ENCODE measurements at regions not wholly inside any gene's neighbourhood (a gene's known extent, or its start where the extent isn't known, plus 50 kb on each side); places are given as distances from the start of the nearest gene placed in this dataset.

DNA sequence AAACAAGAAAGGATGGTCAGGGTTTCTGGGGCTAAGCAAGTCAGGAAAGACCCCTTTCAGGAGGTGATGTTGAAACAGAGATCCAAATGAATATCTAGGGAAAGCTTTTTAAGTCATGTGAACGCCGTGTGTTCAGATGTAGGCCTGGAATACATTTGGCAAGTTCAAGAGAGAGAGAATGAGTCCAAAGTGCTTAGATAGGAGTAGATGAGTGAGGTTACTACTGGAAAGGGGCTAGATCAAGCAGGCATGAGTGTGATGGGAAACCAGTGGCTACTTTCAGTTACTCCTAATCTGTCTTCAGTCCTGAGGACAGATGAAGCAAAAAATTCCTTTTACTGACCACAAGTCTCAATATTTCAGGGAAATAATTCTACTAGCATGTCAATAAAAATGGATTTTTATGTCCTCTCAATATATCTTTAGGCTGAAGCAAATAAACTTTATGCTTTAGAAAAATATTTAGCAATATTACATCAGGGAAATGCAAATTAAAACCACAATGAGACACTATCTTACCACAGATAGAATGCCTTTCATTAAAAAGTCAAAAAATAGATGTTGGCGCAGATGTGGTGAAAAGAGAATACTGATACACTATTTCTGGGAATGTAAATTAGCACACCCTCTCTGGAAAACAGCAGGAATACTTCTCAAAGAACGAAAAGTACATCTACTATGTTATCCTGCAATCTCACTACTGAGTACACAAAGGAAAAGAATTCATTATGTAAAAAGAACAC lies 1085.0 kb upstream of the TENM4 start:
- no peak for DNase-seq

DNA sequence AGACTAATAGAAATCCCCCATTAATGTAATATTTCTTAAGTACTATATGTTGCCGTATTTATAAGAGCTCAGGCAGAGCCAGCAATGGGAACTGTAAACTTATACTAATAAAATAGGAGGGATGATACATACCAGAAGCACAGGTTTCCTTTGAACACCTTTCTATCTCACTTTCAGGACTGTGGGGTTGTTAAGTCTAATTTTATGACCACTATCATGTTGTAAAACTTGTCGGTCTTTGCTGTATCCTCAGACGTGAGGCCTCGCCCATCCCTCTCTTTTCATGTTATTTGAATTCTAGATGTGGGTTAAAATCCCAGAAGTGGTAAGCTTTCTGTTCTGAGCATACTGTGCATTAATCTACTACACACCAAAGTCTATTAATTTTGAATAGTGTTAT lies 1083.5 kb upstream of the TENM4 start:
- DNase-seq = no peak

DNA sequence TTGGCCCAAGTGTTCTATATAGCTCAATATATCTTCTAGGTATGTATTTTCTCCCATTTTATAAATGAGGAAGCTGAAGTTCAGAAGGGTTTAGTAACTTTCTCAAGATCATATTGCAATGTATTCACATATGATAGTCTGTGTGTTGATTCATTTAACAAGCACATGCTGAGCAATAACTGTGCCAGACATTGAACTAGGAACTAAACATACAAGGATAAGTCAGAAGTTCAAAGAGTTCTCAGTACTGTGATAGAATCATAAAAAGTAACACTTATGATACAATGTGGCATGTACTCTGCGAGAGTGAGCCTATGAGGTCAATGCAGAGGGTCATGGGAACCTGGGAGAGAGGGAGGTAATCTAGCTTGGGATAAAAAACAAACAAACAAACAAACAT lies 1082.2 kb upstream of the TENM4 start:
- no peak for DNase-seq

DNA sequence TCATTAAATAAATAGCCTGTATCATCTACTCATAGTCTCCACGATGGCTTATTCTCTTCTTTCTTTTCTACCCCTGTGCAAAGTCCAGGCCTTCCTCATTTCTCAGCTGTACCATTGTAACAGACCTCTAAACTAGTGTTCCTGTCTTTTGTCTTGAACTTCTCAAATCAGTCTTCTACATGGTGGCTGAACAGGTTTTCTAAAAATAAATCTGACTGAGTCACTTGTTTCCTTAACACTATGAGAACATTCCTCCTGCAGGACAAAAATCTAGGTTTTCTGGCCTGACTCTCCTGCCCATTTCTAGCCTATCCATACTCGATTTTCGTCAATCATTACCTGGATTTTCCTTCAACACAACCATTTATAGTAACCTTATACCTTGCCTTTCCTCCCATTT lies 1080.8 kb upstream of the TENM4 start:
- no peak for DNase-seq

DNA sequence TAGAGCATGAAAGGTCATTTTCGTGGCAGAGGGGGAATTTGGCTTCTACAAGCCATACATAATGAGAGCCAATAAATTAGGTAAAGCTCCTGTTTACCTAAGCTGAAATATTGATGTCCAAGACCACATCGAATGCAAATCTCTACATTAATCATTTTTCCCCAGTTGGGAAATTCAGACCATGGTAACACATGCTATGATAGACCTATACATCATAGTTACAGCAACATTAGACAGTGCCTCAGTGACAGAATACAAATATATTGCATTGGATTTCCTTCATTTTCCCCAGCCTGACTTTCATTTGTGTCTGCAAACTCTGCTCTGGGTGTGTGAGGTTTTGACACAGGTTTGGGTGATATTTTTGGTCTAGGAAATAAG lies 1079.7 kb upstream of the TENM4 start:
- DNase-seq = no peak

DNA sequence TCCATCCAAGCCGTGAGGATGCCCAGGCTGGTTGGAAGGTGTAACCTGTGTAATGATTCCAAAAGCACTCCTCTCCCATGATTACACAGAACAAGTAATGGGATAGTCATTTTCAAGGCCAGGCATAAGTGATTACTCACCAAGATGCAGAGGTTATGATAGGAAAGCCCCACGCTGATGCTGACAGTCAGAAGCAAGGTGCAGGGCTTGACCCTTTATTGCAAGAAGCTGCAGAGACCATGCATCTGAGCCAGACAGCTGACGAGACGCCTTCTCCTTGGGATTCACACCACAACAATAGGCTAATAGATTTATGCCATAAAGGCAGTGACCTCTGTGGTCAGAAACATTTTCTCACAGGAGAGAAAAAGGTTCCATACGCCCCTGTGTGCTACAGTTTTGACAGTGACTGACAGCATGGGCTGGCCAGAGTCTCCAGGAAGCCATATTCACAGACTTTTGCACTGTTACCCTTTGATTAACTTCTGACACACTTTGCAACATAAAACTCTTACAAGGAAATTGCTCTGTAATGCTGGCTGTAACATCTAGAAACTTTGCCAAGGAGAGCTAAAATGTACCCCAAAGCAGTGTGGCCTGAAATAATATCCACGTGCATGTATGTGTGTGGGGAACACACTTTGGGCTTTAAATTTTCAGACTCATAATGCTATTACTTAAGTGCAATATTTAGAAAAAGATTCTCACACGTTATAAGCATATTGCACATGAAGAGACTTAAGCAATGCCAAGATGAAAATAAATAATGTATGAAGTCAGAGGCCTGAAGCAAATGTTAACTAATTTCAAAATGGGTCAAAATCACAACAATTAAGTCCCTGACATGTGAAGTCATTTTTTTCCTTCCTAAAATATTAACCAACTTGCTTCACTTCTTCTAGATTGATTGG lies 1079.0 kb upstream of the TENM4 start:
- DNase-seq = no peak

DNA sequence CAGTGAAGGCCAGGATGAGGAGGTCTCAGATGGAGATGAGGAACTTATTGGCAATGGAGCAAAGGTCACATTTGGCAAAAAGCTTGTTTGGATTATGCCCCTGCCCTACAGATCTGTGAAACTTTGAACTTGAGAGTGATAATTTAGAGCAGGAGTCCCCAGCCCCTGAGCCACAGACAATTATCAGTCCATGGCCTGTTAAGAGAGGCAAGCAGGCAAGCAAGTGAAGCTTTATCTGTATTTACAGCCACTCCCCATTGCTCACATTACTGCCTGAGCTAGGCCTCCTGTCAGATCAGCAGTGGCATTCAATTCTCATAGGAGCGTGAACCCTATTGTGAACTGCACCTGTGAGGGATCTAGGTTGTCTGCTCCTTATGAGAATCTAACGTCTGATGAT lies 1076.9 kb upstream of the TENM4 start:
- DNase-seq = no peak

DNA sequence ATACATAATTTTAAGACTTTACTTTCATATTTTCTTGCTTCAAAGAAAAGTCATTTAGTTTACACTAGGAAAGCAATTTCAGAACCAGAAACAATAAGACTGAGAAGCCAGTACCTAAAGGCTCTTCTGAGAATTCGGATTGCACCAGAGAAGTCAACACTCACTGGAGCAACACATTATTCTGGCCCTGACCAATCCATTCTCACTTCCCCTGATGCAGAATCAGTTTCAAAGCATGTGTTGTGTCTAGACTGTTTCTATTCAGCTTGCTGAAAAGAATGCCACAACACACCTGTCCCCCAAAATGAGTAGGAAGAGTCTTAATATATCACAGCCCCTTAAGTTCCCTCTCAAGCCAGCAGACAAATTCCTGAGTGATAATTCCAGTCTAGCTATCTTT lies 1074.3 kb upstream of the TENM4 start:
- no peak for DNase-seq

DNA sequence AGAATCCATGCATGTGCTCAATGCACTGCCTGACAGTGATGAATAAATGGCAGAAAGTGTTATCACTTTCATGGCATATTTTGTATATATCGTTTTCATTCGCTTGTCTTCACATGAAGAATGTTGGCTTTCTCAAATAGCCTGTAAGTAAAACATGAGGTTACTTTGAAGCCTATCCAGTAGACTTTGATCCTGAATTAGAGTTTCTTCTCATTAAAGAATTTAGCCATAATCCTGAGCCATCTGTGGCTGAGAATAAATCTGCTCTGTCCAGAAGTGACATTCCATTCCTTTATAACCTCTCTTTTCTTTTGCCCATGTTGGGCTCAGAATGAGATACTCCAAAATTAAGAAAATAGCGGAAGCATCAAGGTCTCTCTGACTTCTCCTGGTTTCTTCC lies 1071.7 kb upstream of the TENM4 start:
- DNase-seq = no peak

DNA sequence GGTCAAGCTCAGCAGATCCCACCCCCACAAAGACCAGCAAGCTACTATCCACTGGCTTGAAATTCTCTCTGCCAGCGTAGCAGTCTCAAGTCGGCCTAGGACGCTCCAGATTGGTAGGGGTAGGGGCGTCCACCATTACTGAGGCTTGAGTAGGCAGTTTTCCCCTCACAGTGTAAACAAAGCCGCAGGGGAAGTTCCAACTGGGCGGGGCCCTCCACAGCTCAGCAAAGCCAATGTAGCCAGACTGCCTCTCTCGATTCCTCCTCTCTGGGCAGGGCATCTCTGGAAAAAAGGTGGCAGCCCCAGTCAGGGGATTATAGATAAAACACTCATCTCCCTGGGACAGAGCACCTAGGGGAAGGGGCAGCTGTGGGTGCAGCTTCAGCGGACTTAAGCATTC lies 1064.9 kb upstream of the TENM4 start:
- no peak for DNase-seq

DNA sequence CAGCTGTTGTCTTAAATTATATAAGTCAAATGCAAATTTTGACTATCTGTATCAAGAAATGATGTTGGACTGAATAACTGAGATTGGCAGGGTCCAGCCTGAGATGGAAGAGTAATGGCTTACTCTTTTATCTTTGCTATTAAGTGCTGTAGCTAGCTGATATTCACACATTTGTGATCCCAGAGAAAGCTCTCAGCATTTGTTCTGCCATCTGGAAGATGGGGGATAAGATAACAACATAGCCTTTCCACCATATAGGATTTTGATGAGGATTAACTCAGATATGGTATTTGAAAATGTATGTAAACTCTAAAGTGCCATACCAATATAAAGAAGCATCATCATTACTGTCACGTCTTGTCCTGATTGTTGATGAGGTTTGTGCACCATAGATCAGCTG lies 1063.2 kb upstream of the TENM4 start:
- DNase-seq = no peak

DNA sequence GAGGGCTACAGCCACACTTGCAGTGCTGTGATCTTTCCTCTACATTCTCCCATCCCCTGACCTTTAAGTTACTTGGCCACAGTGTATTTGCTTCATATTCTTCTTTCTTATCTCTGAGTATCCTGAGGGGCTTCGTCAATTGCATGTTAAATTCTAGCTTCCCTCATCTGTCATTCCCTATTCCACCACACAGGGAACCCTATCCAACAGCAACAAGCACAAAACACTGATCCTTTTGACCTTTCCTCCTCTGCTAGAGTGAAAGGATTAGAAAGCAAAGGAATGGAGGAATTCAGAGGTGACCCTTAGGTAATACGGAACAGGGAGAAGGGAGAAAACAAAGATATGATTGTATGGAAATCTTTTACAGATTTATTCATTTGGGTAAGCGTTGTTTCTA lies 1061.7 kb upstream of the TENM4 start:
- no peak for DNase-seq

DNA sequence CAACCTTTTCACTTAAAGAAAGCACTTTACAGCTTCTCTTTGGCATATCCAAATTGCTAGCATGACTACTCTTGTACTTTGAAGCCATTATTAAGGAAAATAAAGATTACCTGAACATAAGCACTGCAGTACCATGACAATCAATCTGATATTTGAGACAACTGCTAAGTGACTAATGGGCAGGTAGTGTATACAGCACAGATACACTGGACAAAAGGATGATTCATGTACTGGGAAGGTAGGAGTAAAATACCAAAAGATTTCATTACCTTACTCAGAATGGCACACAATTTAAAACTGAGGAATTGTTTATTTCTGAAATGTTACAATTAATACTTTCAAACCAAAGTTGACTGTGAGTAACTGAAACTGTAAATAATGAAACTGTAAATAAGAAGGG lies 1054.3 kb upstream of the TENM4 start:
- DNase-seq = no peak

DNA sequence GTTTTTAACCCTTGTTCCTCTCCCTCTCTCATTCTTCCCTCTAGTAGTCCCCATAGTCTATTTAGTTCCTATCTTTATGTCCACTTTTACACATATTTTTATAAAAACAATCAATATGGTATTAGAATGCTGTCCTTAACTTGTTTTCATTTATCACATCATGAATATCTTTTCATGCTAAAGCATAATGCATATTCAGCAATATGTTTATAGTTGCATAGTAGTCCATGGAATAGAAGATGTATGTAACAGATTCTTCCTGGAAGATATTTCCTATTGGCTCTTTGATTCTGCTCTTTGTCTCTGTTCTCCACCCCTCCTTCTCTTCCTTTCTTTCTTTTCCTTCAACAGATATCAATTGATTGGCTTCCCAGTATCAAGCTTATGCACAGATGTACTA lies 1047.1 kb upstream of the TENM4 start:
- DNase-seq = no peak

DNA sequence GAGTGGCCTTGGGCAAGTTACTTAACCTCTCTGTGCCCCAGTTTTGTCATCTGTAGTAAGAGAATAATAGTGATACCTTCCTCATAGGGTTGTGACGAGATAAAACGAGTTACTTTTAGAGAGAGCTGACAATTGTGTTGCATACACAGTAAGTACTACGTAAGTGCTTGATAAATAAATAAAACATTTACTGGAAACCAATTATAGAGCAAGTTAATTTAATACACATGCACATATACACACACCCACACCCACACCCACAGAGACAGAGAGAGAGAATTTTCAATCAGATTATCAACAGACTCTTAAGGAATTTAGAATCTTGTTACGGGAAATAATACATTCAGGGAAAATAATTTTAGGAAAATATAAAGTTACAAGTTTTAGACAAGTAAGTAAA lies 1045.8 kb upstream of the TENM4 start:
- no peak for DNase-seq

DNA sequence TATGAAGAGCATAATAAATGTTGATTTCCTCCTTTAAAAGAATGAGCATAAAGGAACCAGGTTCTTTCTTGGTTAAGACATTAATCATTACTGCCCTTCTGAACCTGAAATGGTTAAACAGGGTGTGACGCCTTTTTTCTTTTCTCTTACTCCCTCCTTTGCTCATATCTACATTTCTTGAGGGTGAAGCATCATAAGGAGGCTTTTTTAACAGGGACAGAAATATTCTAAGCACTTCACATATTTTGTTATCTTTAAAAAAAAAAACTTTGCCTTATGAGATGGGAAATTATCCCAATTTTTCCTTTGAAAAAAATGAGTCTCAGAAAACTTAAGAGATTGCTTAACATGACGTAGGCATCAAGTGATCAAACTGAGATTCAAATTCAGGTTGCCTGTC lies 1036.3 kb upstream of the TENM4 start:
- DNase-seq = no peak

DNA sequence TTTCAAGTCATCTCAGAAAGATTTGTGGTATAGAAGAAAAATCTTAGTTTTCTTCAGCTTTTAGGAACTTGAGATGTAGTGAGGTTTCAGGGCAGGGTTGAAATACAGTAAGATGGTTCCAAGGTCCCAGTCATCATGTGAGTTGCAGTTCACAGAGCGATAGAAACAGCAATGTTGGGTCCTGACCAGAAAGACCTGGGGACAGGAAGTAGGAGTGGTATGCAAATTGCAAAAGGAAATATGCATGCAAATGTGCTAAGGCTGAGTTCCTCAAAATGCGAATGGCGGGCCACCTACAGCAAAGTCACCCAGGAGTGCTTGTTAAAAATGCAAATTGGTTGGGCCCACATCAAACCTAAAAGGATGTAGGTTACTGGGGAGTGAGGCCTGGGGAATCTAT lies 1032.7 kb upstream of the TENM4 start:
- no peak for DNase-seq

DNA sequence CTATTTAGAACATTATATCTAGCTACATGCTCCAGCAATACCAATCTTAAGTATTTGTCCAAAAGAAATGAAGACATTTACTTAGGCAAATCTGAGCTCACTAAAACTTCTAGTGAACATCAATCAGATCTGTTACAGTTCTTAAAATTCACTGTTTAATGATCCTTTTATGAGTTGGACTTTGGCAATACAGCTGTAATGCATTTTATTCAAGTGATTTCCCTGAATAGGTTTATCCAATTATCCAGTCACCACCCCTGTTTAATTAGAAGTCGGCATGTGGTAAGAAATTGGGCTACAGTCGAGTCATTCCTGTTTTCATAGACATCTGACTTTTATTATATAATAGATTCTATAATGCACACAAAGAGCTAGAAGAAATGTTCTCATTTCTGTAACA lies 1029.0 kb upstream of the TENM4 start:
- no peak for DNase-seq

DNA sequence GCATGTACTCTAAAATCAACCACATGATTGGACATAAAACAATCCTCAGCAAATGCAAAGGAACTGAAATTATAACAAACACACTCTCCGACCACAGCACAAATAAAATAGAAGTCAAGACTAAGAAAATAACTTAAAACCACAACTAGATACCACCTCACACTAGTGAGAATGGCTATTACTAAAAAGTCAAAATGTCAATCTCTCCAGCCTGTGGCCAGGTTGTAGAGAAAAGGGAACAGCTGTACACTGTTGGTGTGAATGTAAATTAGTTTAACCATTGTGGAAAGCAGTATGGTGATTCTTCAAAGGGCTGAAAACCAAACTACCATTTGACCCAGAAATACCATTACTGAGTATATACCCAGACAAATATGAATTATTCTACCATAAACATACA lies 1025.7 kb upstream of the TENM4 start:
- no peak for DNase-seq

DNA sequence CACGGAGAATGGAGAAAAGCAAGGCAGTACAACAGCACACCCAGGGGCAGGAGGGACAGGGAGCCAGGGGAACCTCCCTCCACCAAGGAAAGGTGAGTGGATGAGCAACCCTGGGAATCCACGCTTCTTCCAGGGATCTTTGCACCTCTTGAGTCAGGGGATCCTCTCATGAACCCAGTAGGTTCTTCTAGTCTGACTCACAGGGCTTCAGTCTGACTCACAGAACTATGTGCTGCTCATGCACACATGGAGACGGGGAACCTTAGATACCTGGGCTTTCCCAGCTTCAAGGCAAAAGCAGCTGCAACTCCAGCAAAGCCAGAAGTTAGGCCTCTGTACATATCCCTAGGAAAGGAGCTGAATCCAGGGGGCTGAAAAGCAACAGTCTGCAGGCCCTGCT lies 1021.4 kb upstream of the TENM4 start:
- DNase-seq = no peak

DNA sequence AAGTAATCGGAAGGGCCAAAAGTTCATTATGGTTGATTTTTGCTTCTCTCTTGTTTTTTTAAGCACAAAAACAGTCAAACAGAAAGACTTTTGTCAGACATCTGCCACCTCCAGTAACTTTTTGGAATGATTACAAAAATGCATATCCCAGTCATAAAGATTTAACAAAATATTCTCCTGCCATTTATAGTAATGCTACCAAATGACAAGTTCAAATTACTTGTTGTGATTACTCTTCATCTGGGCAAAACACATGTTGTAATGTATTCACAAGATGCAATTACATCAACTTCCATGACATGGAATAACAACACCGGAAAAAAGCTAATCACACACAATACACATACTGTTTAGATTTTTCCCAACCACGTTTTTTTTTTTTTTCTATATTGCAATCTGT lies 1017.5 kb upstream of the TENM4 start:
- DNase-seq = no peak

DNA sequence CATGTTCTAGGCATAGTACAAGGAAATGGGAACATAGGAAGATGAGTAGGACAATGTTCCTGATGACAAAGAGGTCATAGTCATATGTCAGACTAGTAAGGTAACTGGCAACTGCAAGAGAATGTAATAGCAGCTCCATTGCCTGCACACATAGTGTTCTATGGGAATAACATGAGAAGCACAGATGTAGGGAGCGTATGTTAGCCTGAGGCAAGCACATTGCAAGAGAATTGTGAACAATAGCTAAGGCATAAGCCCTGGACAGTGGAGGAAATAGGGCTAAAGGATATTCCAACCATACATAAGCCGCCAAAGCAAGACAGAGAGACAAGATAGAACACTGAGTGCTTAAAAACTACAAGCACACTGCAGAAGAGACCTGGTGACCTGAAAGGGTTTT lies 1017.0 kb upstream of the TENM4 start:
- no peak for DNase-seq

DNA sequence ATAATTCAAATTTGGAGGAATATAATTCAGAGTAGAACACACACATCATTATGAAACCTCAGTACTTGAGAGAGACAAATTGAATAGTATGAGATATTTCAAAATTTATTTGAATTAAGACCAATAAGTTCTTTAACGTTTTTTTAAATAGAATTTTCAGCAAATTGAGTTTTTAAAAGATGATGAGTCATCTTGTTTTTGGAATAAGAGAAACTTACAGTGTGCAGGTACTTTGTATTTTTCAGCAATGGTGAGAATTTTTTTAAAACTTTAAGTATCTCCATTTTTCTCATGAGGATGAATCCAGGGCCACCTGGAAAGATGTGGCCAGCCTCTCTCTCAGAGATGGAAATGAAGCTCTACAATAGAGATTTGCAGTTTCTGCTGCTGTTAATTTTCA lies 1015.0 kb upstream of the TENM4 start:
- DNase-seq = no peak

DNA sequence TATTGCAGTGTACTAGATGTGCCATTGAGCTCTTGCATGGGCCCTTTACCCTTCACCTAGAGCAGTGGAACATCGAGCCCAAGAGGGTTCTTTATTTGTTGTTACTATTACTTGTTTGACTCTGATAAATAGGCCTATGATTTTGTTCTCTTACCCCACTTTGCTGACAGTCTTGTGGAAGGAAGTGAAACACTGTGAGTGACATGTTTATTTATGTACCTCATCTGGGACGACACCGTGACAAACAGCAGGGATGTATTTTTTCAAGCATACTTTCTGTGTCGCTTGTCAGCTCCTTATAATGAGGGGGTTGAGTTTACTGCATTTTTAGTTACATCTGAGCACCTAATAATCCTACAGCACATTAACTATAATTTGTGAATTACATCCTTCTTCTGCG lies 1010.3 kb upstream of the TENM4 start:
- DNase-seq = no peak

DNA sequence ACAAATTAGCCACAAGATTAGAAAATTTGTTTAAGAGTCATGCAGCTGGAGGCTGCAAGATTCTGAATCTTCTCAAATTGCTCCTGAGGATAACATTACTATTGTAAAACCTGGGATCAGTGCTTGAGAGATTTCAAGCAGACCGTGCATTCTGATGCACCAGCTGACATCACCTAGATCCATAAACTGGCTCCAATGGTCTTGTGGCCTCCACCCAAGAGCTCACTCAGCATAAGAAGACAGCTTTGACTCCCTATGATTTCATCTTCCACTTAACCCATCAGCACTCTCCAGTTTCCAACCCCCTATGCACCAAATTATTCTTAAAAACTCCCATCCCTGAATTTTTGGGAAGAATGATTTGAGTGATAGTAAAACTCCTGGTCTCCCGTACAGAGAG lies 1007.9 kb upstream of the TENM4 start:
- DNase-seq = no peak

Data from CD4-positive, alpha-beta T cell treated with Interferon alpha-2 for 1 hour (primary cell).